Superior temporal gyrus (tissue), 1 donor: ENCODE measurements at regions not wholly inside any gene's neighbourhood (a gene's known extent, or its start where the extent isn't known, plus 50 kb on each side); places are given as distances from the start of the nearest gene placed in this dataset.
A peak's percentile ranks its signal among the peaks of the same experiment; 100 is the strongest.

ENCODE experiments used
- DNase-seq: peaks from one replicate; pipeline ENCODE4 v3.0.0-alpha.2; 2016; ENCODE audit errors: extremely low spot score

DNA sequence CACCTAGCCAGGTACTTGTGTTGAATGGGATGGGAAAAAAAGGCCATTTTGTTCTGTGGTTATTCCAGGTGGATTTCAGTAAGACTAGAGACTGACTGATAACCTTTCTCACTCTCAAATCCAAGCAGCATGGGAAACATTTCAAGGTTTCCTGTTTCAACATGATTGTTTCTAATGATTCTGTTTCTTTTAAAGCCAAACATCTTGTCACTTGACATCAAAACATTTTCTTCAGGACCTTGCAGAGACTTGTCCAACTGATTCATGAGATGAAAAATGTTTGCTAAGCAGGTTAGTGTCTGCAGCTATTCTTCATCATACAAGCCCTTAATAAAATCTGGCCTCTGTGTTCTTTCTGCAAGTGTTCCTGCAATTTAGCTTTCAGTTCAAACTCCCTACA is 456.5 kb upstream of the CWC22 start:
- DNase-seq = no peak

DNA sequence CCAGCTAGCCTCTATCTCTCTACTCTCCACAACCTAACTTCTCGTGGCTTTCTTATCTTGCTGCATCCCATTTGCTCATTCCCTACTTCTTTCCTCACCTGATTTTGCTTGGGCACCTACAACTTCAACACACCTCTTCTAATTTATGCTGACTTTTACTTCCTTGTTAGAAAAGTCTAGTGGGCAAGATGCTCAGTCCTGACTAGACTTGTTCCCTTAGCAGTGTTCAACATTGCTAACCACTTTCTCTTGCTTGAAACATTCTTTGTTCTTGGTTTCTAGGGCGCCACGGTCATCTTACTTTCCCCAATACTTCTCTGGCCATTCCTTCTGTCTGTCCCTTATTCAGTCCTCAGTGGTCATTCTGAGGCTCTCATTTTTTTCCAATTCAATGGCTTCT is 454.7 kb upstream of the CWC22 start:
- DNase-seq = no peak

DNA sequence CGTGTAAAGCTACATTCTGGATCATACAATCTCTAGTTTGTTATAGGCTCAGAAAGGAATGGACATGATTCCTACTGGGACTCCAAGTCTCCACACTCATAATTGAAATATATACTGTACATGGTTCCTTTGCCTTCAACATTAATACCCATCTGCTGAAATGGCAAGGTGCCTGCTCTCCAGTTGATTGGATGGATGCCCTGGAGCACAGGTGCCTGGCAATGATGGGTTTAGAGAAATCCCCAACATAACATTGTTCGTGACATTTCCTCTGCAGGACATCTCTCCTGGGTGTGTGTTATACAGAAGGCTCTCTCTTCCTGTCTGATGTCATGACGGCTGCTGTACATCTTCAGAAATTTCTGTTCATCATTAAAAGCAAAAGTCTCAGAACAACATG is 449.7 kb upstream of the CWC22 start:
- no peak for DNase-seq

DNA sequence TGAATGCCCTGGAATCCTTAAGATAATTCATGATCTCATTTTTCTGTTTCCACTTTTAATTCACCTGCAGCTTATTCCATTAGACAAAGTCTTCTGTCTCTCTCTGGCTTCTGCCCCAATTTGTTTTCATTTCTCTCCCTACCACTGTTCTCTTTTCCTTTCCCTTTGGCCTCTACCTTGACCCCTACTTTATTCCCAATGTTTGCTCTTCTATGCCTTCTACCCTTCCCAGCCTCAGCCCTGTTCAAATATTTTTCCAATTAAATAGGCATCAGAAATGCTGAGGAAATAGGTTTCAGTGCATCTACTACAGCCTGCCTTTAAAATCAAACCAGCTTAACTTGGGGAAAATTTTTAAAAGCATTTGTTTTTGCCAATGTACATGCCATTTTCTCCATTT is 443.7 kb upstream of the CWC22 start:
- no peak for DNase-seq

DNA sequence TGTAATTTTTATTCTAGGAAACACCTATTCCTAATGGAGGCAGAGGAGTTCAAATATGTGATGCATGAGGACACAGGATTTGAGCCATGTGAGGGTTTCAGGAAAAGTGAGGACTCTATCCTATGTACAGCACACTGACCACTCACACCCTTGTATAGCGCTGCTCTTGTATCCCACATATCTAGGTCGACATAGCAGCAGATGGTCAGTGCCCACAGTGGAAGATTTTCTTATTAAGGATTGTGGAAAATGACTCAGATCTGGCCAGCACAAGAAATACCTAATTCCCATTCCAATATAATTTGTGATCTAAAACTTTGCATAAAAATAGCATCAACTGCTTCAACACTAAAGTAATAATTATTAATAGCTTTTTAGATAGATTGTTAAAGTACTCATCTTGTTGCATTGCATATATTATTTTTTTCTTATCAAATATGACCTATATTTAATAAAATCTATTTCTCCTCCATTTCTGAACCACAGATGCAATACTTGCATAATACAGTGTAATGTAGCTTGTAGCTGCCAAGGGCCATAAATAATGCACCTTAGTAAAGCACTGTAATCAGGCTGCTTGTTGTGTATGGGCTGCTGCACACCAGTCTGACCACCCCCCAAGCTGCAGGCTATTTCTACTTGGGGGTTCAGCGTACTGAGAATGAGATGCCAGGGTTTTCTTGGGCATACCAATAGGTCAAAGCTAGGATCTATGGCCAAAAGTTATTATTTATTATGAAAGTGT is 442.2 kb upstream of the CWC22 start:
- no peak for DNase-seq

DNA sequence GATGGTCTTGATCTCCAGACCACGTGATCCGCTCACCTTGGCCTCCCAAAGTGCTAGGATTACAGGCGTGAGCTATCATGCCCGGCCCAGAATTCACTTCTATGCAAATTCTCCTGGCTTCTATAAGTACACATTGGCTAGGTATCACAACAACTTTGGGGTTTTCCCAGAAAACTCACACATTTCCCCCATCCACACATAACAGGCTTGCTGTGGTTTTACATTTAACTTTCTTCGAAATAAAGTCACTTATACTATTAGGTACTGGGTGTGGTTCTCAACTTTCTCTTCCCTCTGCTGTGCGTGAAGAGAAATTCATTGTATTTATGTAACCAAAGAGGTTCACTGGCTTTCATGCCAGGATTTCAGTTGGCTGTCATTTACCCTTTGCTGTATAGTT is 439.4 kb upstream of the CWC22 start:
- DNase-seq = no peak

DNA sequence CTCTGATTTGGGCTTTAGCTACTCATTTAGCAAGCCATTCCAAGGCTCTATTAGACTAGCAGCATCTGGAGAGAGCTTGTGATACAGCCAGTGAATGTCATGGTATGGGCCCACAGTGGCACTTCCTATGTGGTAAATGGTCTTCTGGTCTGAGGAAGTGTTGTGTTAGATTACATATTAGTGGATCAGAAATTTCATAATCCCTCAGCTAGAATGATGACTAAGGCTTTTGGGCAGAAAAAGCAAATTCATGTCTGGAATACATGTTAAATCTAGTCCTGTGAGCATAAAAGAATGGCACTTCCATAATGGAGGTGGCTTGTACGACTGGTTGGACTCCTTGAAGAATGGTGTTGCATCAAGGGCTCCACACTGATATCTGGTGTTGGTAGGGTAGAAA is 436.8 kb upstream of the CWC22 start:
- DNase-seq = no peak

DNA sequence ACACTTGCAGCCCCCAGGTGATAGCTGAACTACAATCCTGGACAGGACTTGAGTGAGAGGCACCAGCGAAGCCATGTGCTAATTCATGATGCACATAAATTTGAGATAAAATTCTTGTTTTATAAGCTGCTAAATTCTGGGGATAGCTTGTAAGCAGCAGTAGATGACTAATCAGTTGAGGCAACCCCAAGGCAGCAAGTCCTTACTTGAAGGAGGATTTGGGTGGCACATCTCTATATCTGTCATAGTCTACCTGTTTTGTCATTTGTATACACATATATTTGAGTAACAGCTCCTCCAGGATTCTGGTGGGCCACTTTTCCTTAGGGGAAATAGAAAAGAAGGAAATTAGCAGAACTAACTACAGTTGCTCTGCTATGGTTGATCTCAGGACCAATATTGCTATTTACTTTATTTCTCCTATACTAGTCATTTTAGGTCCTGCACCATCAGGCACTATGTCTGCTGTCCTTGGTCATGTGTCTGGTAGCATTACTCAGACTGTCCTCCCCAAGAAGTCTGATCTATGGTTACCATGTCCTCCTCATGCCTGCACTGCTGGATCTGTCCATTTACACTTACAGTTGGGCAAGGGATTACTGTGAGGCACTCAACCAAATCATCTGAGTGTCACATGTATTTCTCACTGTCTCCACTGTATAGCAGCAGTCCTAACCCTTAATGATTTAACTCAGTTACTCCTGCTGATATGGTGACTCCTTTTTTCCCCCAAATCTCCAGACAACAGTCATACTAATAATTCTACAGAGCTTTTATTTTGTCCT is 436.0 kb upstream of the CWC22 start:
- no peak for DNase-seq

DNA sequence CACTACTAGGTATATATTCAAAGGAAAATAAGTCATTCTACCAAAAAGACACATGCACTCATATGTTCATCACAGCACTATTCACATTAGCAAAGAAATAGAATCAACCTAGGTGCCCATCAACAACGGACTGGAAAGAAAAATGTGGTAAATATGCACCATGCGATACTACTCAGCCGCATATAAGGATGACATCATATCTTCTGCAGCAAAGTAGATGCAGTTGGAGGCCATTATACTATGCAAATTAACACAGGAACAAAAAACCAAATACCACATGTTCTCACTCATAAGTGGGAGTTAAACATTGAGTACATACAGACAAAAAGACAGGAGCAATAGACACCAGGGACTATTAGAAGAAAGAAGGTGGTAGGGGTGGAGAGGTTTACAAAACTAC is 412.1 kb upstream of the CWC22 start:
- no peak for DNase-seq

DNA sequence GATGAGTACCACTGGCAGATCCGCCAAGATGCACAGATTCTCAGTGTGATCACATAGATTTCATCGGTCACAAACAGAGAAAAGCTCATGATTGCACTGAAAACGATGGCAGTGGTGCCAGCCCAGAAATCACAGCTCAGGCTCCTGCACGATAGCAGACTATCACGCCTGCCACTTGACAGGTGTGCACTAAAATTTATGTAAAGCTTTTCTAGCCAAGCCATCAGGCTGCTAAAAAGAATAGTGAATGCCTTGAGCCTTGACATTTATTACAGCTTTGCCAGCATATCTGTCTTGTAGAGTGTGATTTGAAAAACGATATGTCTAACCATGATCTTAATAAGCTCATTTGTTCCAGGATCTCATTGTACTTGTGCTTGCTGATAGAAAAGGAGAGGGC is 409.5 kb upstream of the CWC22 start:
- DNase-seq = no peak

DNA sequence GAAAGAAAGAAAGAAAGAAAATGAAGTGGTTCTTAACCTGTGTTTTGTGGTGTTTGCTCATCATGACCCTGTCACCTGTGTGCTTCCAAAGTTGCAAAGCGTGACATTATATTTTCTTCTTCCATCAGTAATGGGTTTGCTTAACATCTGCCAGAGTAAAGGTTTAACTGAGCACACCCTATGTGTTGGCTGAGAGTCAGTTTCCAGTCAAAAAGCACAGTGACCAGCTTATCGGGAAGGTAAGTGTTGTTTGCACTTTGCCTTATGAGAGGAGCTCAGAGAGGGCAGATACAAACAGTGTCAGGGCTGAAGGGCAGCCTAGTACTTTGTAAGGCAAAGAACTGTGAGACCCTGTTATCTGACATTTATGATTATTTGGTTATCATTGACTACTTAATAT is 406.2 kb upstream of the CWC22 start:
- no peak for DNase-seq

DNA sequence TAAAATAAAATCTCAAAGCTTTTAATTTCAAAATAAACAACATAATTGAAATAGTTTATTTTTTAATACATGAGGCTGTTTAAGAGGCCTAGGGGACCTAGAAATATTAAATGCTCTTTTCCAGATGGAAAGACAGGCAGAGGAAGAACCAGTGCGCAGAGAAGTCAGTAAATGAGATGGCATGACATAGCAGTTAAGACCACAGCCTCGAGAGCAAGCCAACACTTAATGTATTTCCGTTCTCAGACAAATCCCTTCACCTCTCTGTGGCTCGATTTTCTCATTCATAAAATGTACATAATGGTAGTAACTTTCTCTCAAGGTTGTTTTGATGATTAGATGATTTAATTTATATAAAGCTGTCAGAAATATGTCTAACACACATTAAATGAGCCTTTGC is 405.1 kb upstream of the CWC22 start:
- DNase-seq = no peak

DNA sequence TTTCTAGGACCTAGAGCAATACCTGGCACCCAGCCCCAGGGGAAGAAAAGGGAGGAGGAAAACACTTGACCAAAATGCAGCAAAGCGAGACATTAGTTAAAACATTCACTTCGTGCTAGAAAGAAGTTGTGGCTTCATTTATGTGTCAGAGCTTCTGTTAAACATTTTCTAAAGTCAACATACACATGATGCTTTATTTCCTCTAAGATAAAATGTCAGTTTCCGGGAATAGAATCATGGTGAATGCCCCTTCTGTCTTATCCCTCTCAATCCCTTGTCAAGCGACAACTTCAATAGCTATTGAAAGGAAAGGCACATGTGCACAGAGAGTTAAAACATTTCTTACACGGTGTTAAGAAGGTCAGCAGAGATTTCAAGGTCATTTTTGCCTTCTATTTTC is 404.6 kb upstream of the CWC22 start:
- no peak for DNase-seq

DNA sequence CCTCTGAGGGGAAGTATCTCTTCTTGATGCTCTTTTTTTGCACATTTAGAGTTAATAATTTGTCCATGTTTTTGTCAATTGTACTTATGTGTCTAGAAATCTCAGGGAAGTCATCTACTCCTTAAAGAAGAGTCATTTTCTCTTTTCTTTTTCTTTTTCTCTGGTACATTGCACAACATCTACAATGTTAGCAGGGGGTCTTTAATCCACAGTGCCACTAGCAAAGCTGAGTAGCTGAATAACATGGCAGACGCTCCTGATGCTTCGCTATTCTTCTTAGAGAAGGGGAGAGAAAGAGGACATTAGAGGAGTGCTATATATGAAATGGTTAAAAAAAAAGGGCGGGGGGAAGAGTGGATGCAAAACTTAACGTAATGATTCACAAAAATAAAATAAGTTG is 399.6 kb upstream of the CWC22 start:
- no peak for DNase-seq

DNA sequence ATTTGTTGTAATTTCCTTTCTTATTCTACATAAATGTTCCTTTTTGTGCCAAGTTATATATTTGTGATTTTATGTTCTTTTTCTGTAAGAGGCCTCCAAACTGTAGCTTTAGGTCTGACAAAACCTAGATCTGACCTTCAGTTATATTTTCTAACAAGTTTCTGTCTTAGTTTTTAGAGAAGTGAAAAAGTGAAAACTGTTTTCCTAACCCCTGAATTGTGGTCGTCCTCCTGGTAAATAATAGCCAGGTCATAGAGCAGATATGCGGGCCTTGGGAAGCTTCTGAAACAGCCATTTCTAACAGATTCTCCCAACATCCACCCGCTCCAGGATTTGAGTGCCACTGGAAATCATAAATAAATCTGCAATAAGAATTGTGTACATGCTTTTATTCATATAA is 398.4 kb upstream of the CWC22 start:
- no peak for DNase-seq

DNA sequence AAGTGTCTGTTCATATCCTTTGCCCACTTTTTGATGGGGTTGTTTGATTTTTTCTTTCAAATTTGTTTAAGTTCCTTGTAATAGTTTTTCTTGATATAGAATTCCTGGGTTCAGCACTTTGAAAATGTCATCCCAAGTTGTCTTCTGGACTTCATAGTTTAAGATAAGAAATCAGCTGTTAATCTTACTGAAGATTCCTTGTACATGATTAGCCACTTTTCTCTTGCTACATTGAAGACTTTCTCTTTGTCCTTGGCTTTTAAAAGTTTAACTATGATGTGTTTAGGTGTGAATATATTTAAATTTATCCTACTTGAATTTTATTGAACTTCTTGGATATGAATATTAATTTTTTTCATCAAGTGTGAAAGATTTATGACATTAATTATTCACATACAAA is 387.2 kb upstream of the CWC22 start:
- no peak for DNase-seq

DNA sequence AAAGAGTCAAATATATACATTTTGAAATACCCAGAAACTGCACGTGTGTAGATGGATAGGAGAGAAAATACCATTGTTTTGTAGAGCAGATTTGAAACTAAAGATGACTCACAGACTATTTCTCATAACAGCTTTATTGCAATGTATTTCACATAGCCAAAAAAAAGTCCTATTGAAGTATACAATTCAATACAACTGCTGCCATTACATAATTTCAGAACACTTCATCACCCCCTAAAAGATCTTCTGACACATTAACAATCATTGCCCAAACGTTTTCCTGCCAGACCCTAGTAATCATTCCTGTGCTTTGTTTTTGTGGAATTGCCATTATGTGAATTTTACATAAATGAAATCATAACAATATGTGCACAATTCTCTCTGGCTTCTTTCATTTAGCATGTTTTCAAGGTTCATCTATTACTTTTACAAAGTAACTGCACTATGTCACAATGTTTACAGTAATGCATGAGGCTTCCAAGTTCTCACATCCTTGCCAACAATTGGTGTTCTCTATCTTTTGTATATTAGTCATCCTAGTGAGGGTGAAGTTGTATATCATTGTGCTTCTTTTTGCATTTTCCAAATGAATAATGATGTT is 378.6 kb upstream of the CWC22 start:
- peak; percentile 29 for DNase-seq

DNA sequence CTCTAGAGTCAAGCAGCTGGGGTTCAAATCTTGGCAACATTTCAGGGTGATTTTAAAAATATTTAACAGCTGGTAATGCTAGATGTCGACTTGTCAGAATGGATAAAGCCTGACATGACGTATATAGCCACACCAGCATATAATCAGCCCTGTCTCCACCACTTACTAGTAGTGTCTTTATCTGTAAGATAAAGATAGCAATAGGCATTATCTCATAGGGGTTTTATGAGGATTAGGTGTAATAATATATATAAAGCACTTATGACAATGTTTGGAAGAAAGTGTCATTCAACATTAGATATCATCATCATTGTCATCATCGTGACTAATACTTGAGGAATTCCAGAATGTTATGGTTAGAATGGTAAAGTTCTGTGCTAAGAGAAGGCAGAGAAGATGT is 369.0 kb upstream of the CWC22 start:
- DNase-seq = no peak

DNA sequence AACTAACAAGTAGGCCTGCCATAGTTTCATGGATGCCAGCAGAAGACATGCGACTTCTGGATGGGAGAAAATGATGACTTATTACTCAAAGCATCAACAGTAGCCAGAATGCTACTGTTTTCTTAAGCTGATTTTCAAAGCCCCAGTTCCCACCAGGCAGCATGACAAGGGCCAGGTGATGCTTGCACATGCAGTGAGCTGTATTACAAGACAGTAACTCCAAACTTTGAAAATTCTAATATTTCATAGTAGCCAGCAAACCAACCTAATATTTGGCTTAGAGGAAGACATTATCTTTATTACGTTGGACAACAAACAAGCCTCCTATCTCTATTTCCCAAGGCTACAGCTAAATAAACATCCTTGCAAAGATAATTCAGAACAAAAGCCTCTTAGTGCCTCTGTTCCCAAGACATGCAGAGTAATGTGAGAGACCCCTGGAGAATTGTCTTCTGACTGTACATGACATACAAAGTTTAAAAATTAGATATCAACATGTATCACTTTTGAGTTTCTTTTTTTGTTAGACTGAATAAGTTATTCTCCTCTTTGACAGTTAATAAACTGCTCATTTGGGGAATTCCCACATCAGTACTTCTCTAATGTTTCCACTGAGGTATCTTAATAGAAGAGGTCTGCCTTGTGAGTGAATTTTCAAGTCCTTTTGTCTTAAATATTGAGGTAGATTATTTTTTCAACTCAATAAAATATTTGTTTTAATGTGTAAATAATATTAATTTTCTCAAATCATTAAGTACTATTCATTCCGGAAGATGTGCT is 367.6 kb upstream of the CWC22 start:
- no peak for DNase-seq

DNA sequence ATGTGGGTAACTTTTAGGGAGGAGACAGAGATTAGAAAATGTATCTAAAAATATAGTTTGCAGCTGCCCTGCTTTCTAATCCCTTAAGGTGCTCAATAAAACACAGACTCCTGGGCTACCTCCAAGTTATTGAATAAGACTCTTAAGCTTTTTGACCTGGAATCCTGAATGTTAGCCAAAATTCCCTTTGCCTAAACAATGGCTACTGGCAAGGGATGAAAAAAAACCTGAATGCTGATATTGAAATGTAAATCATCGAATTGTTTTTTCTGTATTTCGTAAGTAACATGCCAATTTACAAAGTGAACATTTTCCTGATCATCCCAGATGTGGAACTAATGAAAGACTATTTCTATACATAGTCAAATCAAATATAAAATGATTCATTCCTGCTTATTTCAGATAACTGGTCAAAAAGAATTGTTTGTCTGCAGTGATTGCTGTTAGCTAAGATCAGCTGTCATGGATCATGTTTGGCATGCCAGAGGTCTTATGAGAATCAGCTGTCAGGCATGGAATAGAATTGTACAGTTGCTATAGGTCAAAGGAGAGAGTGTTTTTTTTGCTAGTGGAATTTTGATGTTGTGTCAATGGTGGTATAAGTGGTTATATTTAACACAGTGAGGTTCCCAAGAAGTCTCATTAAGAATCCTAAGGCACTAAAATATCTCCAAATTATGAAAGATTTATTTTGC is 363.6 kb upstream of the CWC22 start:
- DNase-seq = no peak

DNA sequence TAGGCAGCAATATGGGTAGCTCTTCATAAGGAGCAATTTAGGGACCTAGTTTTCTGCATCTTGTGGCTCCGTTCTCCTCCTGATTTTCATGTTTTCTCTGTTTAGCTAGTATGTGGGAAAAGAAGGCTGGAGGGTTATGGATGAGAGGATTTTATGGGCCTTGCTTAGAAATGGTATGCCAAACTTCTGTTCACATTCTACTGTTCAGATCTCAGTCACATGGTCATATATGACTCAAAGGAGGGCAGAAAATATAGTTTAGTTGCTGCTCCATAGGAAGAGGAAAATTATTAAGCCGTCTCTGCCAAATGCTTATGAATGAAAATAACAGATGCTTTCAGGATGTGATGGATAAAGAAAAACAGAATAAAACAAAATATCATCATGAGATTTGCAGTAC is 361.8 kb upstream of the CWC22 start:
- DNase-seq = no peak

DNA sequence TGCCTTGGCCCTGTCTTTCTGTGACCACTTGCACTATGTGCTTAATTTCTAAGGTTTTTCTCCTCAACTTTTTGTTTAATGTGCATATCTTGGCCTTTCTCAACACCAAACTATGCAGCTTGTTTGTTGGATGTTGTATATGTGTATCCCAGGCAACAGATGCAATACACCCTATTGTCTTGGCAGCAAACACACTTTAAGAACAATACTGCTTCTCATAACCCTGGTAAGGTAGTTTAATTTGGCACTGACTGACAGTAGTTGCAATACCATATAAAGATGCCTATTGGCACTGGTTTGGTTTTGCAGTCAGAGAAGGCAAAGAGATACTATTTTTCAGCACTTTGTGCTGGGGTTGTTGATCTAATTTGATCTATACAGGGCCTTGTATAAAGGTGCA is 360.7 kb upstream of the CWC22 start:
- DNase-seq = no peak
